T-helper 17 cell (primary cell): ENCODE measurements at regions not wholly inside any gene's neighbourhood (a gene's known extent, or its start where the extent isn't known, plus 50 kb on each side); places are given as distances from the start of the nearest gene placed in this dataset.

ENCODE experiments used
- ATAC-seq: fragments of 150-1000 bp; cut with Tn5 transposase; 2 replicates; pipeline ENCODE4 v1.10.0; 2021; ENCODE audit warnings: mild to moderate bottlenecking, moderate library complexity
- DNase-seq, 3 donors: peaks; one replicate each; pipeline versions ENCODE4 v3.0.0 to v3.0.0-alpha.2; 2020 to 2021
- H3K9me3 ChIP-seq: one replicate; pipeline ENCODE4 v1.7.0; 2013; ENCODE audit warnings: low read length, mild to moderate bottlenecking; ENCODE audit not compliant: control insufficient read depth, poor library complexity, severe bottlenecking
- H3K27ac Mint-ChIP-seq: one replicate; pipeline ENCODE4 v1.8.0; 2022; ENCODE audit warnings: mild to moderate bottlenecking, moderate library complexity, mixed read lengths
- H3K27me3 Mint-ChIP-seq: one replicate; pipeline ENCODE4 v1.8.0; 2022; ENCODE audit warnings: mixed read lengths
- H3K36me3 Mint-ChIP-seq: one replicate; pipeline ENCODE4 v1.8.0; 2022; ENCODE audit warnings: low read depth, mixed read lengths
- H3K4me1 Mint-ChIP-seq: one replicate; pipeline ENCODE4 v1.8.0; 2022; ENCODE audit warnings: mild to moderate bottlenecking, mixed read lengths
- H3K4me3 Mint-ChIP-seq: one replicate; pipeline ENCODE4 v1.8.0; 2022; ENCODE audit warnings: mild to moderate bottlenecking, moderate library complexity, mixed read lengths

GRCh38 chr6:167653561-167653960 lies 173.2 kb upstream of the AFDN start:
- no peak for ATAC-seq
- H3K27me3 Mint-ChIP-seq = no peaks in the 10 kb centered on the region

GRCh38 chr6:167654389-167654788 lies 172.3 kb upstream of the AFDN start:
- H3K27ac Mint-ChIP-seq = no peak overlapping the region
- no peak for DNase-seq
- H3K27me3 Mint-ChIP-seq = no peaks in the 10 kb centered on the region
- no peak overlapping the region for H3K4me3 Mint-ChIP-seq
- H3K36me3 Mint-ChIP-seq = no peaks in the 10 kb centered on the region
- no peak for ATAC-seq
- H3K9me3 ChIP-seq = no peaks in the 10 kb centered on the region
- no peaks in the 10 kb centered on the region for H3K4me1 Mint-ChIP-seq

More at GRCh38 chr6:167653561-167653960, 173.2 kb upstream of the AFDN start:
- Mint-ChIP-seq H3K4me3 (no peak overlapping the region), H3K36me3 (no peaks in the 10 kb centered on the region), H3K27ac (no peak overlapping the region), H3K4me1 (no peaks in the 10 kb centered on the region)
- no peaks in the 10 kb centered on the region for H3K9me3 ChIP-seq
- no peak for DNase-seq

- Mint-ChIP-seq H3K4me1 (no peaks in the 10 kb centered on the region), H3K4me3 (no peak overlapping the region), H3K27ac (no peak overlapping the region), H3K27me3 (no peaks in the 10 kb centered on the region), H3K36me3 (no peaks in the 10 kb centered on the region)
- H3K9me3 ChIP-seq = no peaks in the 10 kb centered on the region
- ATAC-seq = no peak
- DNase-seq = no peak
Measured at GRCh38 chr6:167655174-167655821, 171.4 kb upstream of the AFDN start.

GRCh38 chr6:167658106-167658505 lies 168.6 kb upstream of the AFDN start:
- H3K36me3 Mint-ChIP-seq = no peaks in the 10 kb centered on the region
- H3K27me3 Mint-ChIP-seq = no peaks in the 10 kb centered on the region
- no peaks in the 10 kb centered on the region for H3K4me1 Mint-ChIP-seq
- H3K9me3 ChIP-seq = no peaks in the 10 kb centered on the region
- H3K4me3 Mint-ChIP-seq = no peak overlapping the region
- no peak for ATAC-seq
- DNase-seq = no peak
- no peak overlapping the region for H3K27ac Mint-ChIP-seq

- no peak for DNase-seq
- H3K9me3 ChIP-seq = no peaks in the 10 kb centered on the region
- no peaks in the 10 kb centered on the region for H3K4me1 Mint-ChIP-seq
- no peak overlapping the region for H3K4me3 Mint-ChIP-seq
- ATAC-seq = no peak
- H3K36me3 Mint-ChIP-seq = no peaks in the 10 kb centered on the region
- peaks cover 3% of the 10 kb centered on the region for H3K27me3 Mint-ChIP-seq
- H3K27ac Mint-ChIP-seq = no peak overlapping the region
Measured at GRCh38 chr6:167659046-167659445, 167.7 kb upstream of the AFDN start.

GRCh38 chr6:167660424-167660823 lies 166.3 kb upstream of the AFDN start:
- Mint-ChIP-seq H3K27ac (no peak overlapping the region), H3K27me3 (peaks cover 11% of the 10 kb centered on the region), H3K36me3 (no peaks in the 10 kb centered on the region), H3K4me1 (no peaks in the 10 kb centered on the region), H3K4me3 (no peak overlapping the region)
- DNase-seq (no peak), ATAC-seq (no peak)
- H3K9me3 ChIP-seq = no peaks in the 10 kb centered on the region

- DNase-seq (no peak), ATAC-seq (no peak)
- Mint-ChIP-seq H3K4me1 (no peaks in the 10 kb centered on the region), H3K27ac (no peak overlapping the region), H3K36me3 (no peaks in the 10 kb centered on the region), H3K4me3 (no peak overlapping the region), H3K27me3 (peaks cover 15% of the 10 kb centered on the region)
- no peaks in the 10 kb centered on the region for H3K9me3 ChIP-seq
Measured at GRCh38 chr6:167660944-167661551, 165.7 kb upstream of the AFDN start.

- no peak overlapping the region for H3K4me3 Mint-ChIP-seq
- no peak for ATAC-seq
Measured at GRCh38 chr6:167661552-167662044, 165.1 kb upstream of the AFDN start.

GRCh38 chr6:167662075-167662880 lies 164.4 kb upstream of the AFDN start:
- Mint-ChIP-seq H3K27ac (no peak overlapping the region), H3K4me3 (no peak overlapping the region), H3K4me1 (no peaks in the 10 kb centered on the region), H3K27me3 (peaks cover 24% of the 10 kb centered on the region), H3K36me3 (no peaks in the 10 kb centered on the region)
- ATAC-seq (no peak), DNase-seq (no peak)
- no peaks in the 10 kb centered on the region for H3K9me3 ChIP-seq

More at GRCh38 chr6:167661552-167662044, 165.1 kb upstream of the AFDN start:
- no peaks in the 10 kb centered on the region for H3K9me3 ChIP-seq
- H3K36me3 Mint-ChIP-seq = no peaks in the 10 kb centered on the region
- peaks cover 20% of the 10 kb centered on the region for H3K27me3 Mint-ChIP-seq
- H3K4me1 Mint-ChIP-seq = no peaks in the 10 kb centered on the region
- DNase-seq = no peak
- no peak overlapping the region for H3K27ac Mint-ChIP-seq

- Mint-ChIP-seq H3K4me3 (no peak overlapping the region), H3K4me1 (no peaks in the 10 kb centered on the region), H3K27me3 (peaks cover 24% of the 10 kb centered on the region), H3K36me3 (no peaks in the 10 kb centered on the region), H3K27ac (no peak overlapping the region)
- H3K9me3 ChIP-seq = no peaks in the 10 kb centered on the region
- ATAC-seq (no peak), DNase-seq (no peak)
Measured at GRCh38 chr6:167662881-167663205, 163.9 kb upstream of the AFDN start.

GRCh38 chr6:167663316-167663715 lies 163.4 kb upstream of the AFDN start:
- no peaks in the 10 kb centered on the region for H3K4me1 Mint-ChIP-seq

GRCh38 chr6:167663784-167664443 lies 162.8 kb upstream of the AFDN start:
- H3K27ac Mint-ChIP-seq = no peak overlapping the region
- H3K4me3 Mint-ChIP-seq = no peak overlapping the region
- H3K36me3 Mint-ChIP-seq = peaks cover 2% of the 10 kb centered on the region
- peaks cover 24% of the 10 kb centered on the region for H3K27me3 Mint-ChIP-seq
- DNase-seq (no peak), ATAC-seq (no peak)
- H3K9me3 ChIP-seq = no peaks in the 10 kb centered on the region
- H3K4me1 Mint-ChIP-seq = no peaks in the 10 kb centered on the region

More at GRCh38 chr6:167663316-167663715, 163.4 kb upstream of the AFDN start:
- ATAC-seq (no peak), DNase-seq (no peak)
- Mint-ChIP-seq H3K4me3 (no peak overlapping the region), H3K36me3 (peaks cover 2% of the 10 kb centered on the region), H3K27ac (no peak overlapping the region), H3K27me3 (peaks cover 24% of the 10 kb centered on the region)
- no peaks in the 10 kb centered on the region for H3K9me3 ChIP-seq
